ENCODE measurements at regions not wholly inside any gene's neighbourhood (a gene's known extent, or its start where the extent isn't known, plus 50 kb on each side); places are given as distances from the start of the nearest gene placed in this dataset.
"Not testable (repeated sequence)": the region's sequence is repeated elsewhere in the genome, so short reads cannot be mapped to it uniquely, and the experiment has no call there.

- DNase-seq, result peak; percentile 90
These were observed 161.0 kb downstream of the SKIDA1 start for GRCh38 chr10:21364196-21365114.

DNA sequence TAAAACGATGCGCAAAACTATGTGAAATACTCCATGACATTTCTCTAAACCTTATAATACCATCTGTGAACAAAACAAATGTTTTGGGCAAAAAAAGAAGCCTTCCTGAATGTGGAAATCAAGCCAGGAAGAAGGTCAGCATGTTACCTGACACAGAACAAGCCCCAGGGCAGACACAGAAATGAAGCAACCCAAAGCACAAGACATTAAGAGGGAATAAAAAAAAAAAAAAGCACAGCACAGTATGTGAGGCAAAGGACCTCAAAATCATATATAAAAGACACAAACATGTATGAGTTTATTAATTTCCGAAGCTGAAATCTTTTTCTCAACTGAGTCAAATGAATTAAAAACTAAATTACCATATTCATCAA is 161.8 kb downstream of the SKIDA1 start:
- DNase-seq, result no peak

DNA sequence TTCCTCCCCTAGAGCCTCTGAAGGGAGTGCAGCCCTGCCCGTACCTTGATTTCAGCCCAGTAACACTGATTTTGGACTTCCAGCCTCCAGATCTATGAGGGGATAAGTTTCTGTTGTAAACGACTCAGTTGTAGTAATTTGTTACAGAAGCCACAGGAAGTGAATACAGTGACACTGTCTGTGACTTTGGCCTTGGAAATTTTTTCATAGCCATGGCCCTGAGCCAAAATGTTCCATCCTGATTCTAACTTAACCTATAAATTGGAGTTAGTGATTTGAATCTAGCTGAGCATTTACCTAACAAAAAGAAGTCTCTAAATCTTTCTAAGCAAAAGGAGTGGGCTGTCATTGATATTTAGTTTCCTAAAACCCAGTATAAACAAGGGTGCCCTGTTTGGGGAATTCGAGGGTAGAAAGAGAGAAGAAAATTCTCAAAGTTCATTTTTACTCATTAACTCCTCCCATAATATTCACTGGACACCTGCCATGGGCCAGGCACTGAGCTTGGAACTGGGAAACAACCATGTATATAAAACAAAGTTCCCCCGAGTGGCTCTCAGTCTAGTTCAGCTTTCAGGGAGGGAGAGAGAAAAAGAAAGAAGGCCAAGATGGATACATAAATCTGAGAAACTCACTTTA is 162.3 kb downstream of the SKIDA1 start:
- DNase-seq, result no peak

DNA sequence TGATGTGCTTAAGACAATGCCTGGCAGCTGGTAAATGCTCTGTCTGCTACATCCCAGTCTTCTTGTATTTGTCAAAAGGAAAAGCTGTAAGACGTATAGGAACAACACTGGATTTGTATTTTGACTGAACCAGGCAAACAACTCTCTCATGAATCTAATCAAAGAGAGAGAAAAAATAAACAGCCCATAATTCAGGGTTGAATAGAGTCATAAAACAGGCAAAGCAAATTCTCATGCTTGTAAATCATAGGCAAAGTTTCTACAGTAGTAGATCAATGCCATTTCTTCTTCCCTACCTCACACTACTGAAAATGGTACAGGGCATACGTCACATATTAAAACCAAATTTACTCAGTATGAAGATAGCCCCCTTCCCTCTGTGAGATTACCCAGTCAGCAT is 166.3 kb downstream of the SKIDA1 start:
- DNase-seq, result no peak

DNA sequence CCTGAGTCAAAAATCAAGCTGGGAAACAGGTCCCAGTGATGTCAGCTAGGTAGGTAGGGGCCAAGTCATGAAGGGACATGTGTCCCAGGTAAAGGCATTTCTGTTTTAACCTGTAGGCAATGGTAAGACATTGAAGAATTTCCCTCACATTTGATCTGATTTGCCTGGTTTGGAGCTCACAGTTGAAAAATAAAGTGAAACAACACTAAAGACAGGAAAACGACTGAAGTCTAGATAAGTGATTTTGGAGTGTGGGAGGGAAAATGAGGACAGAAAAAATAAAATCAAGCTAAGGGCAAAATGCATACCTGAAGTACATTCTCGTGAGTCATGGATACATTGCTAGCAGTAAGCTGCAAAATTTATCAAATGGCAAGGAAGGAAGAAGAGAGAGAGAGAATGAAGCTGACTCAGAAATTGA is 169.9 kb downstream of the SKIDA1 start:
- peak; percentile 27 for DNase-seq

DNA sequence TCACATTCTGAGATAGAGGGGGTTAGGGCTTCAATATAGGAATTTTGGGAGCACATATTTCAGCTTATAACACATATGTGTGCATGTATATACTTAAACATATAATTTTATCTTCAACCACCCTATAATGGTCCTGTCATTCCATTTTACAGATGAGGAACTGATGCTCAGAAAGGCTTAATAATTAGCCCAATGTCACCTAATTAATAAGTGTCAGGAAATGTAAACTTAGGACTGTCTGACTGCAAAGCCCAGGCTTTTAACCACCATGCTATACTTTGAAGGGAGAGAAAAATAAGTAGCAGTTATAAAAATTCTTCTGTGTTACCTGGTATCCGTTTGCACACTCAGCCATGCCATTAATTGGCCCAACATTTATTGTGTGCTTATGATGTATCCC is 172.6 kb downstream of the SKIDA1 start:
- DNase-seq, result no peak

DNA sequence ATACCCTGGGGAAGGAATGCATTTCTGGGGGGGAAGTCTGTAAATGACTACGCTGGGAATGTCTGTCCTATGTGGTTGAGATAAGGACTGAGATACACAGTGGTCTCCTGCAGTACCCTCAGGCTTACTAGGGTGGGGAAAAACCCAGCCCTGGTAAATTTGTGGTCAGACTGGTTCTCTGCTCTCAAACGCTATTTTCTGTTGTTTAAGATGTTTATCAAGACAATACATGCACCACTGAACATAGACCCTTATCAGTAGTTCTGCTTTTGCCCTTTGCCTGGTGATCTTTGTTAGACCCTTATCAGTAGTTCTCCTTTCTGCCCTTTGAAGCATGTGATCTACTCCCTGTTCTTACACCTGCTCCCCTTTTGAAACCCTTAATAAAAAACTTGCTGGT is 173.9 kb downstream of the SKIDA1 start:
- not testable (repeated sequence) for DNase-seq

DNA sequence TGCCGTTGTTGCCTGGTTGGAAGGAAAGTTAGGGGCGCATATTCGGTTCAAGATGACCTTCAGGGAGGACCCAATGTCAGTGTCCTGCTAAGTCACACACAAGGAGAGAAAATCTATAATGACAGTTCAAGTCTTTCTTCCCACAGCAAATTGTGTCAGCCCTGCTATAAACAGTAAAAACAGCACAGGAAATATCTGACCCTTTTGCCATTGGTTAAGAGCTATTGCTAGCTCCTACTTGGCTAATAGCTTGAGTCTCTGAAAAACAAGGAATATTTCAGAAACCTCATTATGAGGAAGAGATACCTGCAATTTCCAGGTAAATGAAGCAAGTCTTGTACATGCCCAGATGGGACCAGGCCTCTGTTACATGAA is 175.6 kb downstream of the SKIDA1 start:
- DNase-seq, result no peak

- DNase-seq, result no peak
These were observed 177.7 kb downstream of the SKIDA1 start for GRCh38 chr10:21347785-21348170.

- no peak for DNase-seq
These were observed 178.3 kb downstream of the SKIDA1 start for GRCh38 chr10:21347043-21347784.

DNA sequence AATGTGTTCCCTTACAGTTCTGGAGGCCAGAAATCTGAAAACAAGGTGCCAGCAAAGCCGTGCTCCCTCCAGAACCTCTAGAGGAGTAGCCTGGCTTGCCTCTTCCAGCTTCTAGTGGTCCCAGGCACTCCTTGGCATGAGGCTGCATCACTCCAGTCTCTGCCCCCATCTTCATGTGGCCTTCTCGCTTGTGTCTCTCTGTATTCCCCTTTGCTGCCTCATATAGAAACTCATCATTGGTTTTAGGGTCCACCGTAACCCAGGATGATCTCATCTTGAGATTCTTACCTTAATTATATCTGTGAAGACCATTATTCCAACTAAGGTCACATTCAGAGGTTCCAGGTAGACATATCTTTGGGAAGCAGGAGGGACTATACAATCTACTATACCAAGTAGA is 182.4 kb downstream of the SKIDA1 start:
- DNase-seq, result no peak

GRCh38 chr10:21342499-21342898 is 183.0 kb downstream of the SKIDA1 start:
- DNase-seq, result not testable (repeated sequence)

- peak; percentile 68 for DNase-seq
These were observed 185.2 kb downstream of the SKIDA1 start for GRCh38 chr10:21340331-21340730.

DNA sequence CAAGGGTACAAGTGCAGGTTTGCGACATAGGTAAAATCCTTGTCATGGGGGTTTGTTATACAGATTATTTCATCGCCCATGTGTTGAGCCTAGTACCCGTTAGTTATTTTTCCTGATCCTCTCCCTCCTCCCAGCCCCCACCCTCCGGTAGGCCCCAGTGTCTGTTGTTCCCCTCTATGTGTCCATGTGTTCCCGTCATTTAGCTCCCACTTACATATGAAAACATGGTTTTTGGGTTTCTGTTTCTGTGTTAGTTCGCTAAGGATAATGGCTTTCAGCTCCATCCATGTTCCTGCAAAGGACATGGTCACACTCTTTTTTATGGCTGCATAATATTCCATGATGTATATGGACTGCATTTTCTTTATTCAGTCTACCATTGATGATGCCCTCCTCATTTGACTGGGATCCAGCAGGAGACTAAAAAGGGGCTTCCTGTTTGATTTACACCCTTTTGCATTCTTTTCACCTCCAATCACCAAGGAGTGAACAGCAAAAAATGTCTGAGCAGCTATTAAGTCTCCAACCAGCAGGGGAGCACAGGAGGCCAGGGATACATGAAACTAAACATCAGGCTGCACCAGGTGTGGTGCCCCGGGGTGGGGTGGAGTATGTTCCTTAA is 188.2 kb downstream of the SKIDA1 start:
- no peak for DNase-seq

DNA sequence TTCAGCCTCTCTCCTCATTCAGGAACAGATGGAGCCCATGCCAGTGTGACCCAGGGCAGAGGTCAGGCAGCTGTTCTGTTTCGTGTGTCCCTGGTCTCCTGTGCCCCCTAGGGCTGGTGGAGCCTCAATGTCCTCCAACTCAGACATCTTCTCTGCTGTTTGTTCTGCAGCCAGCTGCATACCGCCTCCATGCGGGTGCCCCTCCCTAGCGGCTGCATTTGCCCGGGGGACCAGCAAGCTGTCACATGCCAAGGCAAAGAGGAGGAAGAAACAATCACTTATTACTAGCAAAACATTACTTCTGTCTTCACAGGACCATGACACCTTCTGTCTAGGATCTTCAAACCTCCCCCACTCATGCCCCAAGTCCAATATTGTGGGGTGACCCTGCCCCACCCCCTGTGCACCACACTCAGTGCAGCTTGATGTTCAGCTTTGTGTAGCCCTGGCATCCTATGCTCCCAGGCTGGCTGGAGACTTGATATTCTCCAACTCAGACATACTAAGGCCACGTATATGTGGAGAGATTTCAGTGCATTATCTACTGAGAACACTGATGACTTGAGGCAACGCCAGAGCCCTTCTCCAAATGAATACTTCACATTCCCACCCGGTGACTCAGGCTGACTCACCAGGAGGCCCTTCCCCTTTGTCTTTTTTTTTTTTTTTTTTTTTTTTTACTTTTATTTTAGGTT is 188.9 kb downstream of the SKIDA1 start:
- DNase-seq, result peak; percentile 97

DNA sequence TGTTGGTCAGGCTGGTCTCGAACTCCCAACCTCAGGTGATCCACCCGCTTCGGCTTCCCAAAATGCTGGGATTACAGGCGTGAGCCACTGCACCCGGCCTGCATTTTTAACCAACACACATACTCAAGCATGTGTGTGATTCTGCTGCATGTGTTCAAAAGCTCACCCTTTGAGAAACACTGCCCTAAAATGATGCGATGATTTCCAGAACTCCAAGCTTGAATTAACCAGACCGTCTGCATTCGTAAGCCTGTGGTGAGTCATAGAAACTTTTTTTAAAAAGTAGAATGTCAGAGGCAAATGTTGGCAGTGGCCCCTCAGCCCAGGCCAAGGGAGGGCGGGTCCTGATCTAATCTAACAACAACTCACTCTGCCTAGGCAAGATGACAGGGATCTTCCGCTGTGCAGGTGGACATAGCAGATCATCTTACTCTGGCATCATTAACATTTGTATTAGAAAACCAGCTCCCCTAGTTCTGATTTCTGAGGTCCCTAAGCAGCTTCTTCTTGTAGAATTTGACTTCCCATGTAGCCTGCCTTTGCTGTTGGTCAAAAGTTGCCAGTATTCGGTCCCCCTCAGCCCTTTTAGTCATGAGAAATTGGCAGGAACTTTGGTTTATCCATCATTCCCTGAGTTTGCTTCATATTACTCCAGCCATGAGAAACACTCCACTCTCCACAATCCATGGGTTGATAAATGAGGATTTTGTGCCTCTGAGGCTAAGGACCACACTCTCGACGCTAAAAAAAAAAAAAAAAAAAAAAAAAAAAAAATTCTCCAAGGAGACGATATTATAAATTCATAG is 190.4 kb downstream of the SKIDA1 start:
- DNase-seq, result peak; percentile 89

GRCh38 chr10:21330628-21331020 is 194.9 kb downstream of the SKIDA1 start:
- no peak for DNase-seq

DNA sequence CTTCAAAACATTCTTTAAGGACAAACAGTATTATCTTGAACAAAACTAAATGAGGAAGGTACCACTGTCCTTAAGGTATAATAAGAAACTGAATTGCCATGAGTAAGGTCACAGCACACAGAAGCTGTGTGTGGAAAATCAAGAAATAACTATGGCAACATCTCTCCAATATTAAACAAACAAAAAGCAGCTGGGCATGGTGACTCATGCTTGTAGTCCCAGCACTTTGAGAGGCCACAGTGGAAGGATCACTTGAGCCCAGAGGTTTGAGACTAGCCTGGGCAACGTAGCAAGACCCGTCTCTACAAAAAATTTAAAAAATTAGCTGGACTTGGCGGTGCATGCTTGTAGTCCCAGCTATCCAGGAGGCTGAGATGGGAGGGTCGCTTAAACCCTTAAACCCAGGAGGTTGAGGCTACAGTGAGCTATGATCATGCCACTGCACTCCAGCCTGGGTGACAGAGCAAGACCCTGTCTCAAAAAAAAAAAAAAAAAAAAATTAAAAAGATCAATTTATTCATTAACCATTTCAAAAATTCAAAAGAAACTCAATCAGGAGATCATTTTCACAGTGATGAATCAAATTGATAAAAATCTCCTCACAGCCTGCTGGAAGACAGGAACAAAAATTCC is 195.4 kb downstream of the SKIDA1 start:
- DNase-seq, result peak; percentile 82

DNA sequence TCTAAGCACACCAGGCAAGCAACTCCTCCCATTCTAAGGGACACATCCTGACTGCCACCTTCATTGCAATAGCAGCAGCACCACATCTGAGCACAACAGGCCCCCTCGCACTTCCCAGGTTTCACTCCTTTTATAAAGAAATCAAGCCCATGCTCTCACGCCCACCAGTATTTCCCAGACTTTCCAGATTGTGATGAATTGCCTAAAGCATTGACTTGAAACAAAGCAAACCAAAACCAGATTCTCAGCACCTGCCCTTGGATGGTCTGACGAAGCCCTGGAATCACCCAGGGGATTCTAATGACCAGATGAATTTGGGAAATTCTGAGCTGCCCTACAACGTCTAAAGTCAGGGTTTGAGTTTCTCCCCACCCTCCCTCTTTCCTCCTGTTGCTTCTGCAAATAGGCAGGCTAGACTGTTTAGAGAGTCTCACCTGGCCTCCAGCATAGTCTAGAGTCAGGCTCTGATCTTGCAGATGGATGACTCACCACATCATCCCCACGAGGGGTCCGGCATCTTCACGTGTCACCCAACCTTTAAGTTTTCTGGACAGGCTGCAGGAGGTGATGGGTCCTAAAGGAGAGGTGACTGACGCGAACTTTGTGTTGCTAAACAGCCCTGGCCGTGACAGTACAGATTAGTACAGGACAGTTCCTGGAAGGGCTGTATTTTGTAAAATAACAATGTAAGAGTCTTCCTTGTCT is 198.0 kb downstream of the SKIDA1 start:
- DNase-seq, result no peak

DNA sequence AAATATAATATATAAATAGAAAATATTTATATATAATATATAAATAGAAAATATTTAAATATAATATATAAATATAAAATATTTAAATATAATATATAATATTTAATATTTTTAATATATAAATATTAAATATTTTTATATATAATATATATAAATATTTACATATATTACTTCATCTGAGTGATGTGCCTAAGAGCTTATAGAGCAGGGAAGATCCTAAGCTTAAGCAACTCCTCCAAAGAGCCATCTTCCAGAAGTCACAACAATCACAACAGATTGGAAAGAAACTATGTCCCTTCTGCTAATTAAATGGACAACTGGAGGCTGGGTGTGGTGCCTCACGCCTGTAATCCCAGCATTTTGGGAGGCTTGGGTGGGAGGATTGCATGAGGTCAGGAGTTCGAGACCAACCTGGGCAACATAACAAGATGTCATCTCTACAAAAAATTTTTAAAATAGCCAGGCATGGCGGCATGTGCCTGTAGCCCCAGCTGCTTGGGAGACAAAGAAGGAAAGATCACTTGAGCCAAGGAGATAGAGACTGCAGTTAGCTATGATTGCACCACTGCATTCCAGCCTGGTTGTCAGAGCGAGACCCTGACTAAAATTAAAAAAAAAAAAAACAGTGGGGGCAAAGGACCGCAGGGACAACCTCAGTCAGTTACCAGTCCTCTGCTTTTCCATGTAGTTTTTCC is 198.7 kb downstream of the SKIDA1 start:
- no peak for DNase-seq
